ENCODE measurements at regions not wholly inside any gene's neighbourhood (a gene's known extent, or its start where the extent isn't known, plus 50 kb on each side); places are given as distances from the start of the nearest gene placed in this dataset.
"Not testable (repeated sequence)": the region's sequence is repeated elsewhere in the genome, so short reads cannot be mapped to it uniquely, and the experiment has no call there.

DNA sequence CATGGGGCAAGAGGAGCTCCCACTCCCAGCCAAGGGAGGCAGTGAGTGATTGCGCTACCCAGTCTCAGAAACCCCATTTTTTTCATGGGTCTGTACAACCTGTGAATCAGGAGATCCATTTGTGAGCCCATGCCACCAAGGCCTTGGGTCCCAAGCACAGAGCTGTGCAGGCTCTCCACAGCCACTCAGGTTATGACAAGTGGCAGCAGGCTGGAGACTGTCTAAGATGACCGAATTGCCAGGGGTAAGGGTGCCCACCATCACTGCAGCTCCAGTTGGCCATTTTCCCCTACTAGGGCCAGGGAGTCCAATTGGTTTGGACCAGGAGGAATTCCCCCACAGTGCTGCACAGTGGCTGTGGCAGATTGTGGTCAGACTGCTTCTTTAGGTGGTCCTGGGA lies 407.5 kb upstream of the KLHL4 start:
- DNase-seq: no peak

- DNase-seq: no peak
These were observed 376.7 kb upstream of the KLHL4 start for GRCh38 chrX:87140800-87141483.

- no peak for DNase-seq
These were observed 357.1 kb upstream of the KLHL4 start for GRCh38 chrX:87160435-87161010.

GRCh38 chrX:87167841-87168240 lies 349.8 kb upstream of the KLHL4 start:
- DNase-seq: no peak

- not testable (repeated sequence) for DNase-seq
These were observed 339.6 kb upstream of the KLHL4 start for GRCh38 chrX:87178009-87178408.
